IPS DF 6.9 (cell line): ENCODE measurements at regions not wholly inside any gene's neighbourhood (a gene's known extent, or its start where the extent isn't known, plus 50 kb on each side); places are given as distances from the start of the nearest gene placed in this dataset.

Experiments used
- DNase-seq: peaks from one replicate; pipeline ENCODE4 v3.0.0-alpha.2; 2013; ENCODE audit warnings: low read depth, low spot score
- H3K27ac ChIP-seq: one replicate; pipeline ENCODE4 v1.5.1; 2013; ENCODE audit warnings: low read length, control low read depth
- H3K27me3 ChIP-seq: 2 replicates; pipeline ENCODE4 v1.6.1; 2013; ENCODE audit warnings: mild to moderate bottlenecking, low read length; ENCODE audit not compliant: control insufficient read depth, insufficient read depth
- H3K36me3 ChIP-seq: 2 replicates; pipeline ENCODE4 v1.6.1; 2013; ENCODE audit warnings: low read length; ENCODE audit not compliant: control insufficient read depth, insufficient read depth
- H3K4me1 ChIP-seq: 2 replicates; pipeline ENCODE4 v1.6.1; 2013; ENCODE audit warnings: low read length; ENCODE audit not compliant: control insufficient read depth, insufficient read depth
- H3K4me3 ChIP-seq: 2 replicates; pipeline ENCODE4 v1.5.1; 2013; ENCODE audit warnings: mild to moderate bottlenecking, low read length
- H3K9me3 ChIP-seq: 2 replicates; pipeline ENCODE4 v1.6.1; 2013; ENCODE audit warnings: low read length, inconsistent platforms; ENCODE audit not compliant: control insufficient read depth, insufficient read depth
- WGBS: extraction: QIAGEN DNeasy Blood & Tissue Kit; methylation state at CpG from one replicate; pipeline ENCODE4 v1.1.7; 2013; ENCODE audit warnings: mixed read lengths, missing lambda C conversion rate; ENCODE audit not compliant: insufficient read length, insufficient coverage; 5-methylcytosine and 5-hydroxymethylcytosine counted together

DNA sequence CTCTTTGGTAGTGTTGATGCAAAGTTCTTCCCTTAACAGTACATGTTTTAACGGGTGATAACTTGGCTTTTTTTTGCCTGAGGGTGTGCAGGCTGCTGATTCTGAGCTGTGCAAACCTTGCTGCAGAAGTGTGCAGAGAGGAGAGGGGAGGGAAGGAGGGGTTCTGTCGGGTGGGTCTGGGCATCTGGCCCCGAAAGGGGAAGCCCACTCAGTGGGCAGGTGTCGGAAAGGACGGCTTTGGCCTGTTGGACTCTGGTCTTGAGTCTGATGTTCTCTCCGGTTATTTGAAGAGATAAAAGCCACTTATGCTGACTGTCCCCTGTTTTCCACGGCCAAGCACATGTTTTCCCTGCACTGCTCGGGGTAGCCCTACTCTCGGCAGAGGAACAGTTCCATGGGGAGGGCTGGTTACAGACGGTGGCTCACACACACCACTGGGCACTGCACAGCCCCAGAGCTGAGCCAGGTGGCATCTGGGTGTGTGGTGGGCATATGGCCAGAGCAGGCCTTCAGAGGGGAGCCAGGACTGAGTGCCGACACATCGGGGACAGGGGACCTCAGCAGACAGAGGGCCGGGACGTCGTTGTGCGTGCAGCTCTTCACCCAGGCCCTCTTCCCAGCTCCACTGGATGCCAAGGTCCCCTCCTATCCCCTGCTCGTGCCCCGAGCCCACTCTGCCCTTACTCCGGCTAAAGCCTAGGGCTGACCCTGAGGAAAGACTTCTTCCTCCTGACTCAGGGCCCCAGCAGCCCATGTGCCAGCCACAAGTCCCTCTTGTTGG lies 93.2 kb downstream of the TEX29 start:
- no CpG with 5 or more reads among the region's 19 CpGs for WGBS
- H3K36me3 ChIP-seq: no peaks in the 10 kb centered on the region
- H3K9me3 ChIP-seq: no peaks in the 10 kb centered on the region
- peaks cover 2% of the 10 kb centered on the region for H3K4me1 ChIP-seq
- no peak for DNase-seq
- no peaks in the 10 kb centered on the region for H3K27me3 ChIP-seq
- no peak overlapping the region for H3K27ac ChIP-seq
- no peak overlapping the region for H3K4me3 ChIP-seq

DNA sequence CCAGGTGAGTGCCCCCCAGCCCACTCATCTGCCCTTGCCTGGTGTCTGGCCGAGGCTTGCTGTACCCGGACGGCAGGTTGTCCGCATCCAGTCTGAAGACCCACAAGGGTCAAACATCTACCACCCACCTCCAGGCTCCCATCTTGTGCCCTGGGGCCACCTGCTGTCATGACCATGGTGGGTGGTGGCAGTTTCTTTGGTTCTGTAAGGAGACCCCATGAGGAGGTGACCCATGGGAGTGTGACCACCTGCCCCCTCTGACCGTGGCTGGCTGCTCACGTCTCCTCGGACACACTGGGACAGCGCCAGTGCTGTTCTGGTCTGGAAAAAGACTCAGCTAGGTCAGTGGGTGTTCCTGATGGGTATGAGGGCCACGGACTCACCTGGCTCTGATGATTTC lies 93.9 kb downstream of the TEX29 start:
- H3K9me3 ChIP-seq: no peaks in the 10 kb centered on the region
- H3K36me3 ChIP-seq: no peaks in the 10 kb centered on the region
- H3K27ac ChIP-seq: no peak overlapping the region
- no CpG with 5 or more reads among the region's 9 CpGs for WGBS
- peaks cover 2% of the 10 kb centered on the region for H3K4me1 ChIP-seq
- H3K4me3 ChIP-seq: no peak overlapping the region
- no peak for DNase-seq
- no peaks in the 10 kb centered on the region for H3K27me3 ChIP-seq

DNA sequence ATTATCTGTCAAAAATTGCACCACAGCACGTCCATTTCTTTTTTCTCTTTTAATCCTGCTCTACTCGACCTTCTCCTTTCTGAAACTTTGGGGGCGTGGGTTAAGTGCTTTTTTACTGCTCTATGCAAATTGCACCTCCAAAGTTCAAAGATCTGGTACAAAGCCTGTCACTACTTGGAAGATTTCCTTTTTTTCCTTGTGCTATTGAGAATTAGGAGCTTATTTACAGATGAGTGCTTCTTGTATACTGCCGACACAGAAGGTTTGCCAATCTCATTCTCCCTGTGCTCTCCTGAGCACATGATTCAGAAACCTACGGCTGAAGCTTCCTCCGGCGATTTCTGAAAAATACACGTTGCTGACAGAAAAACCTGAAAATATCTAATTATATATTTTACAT lies 94.8 kb downstream of the TEX29 start:
- Histone ChIP-seq H3K27me3 (no peaks in the 10 kb centered on the region), H3K9me3 (no peaks in the 10 kb centered on the region)
- no CpG with 5 or more reads among the region's 8 CpGs for WGBS

DNA sequence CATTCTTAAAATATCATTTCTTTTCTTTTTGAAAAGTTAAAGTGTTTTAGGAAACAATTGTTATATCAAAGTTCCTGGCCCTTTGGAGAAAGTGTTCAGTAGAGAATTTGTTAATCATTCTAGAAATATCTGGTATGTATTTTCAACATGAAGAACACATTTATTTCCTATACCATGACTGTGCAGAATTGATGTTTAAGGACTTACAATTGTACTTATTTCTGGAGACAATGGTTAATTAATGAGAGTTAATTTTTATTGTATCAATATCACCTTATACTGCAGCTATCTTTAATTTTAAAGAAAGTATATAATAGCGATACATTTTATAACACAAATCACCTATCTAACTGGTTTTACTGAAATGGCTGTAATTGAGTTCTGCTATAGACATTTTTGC lies 95.3 kb downstream of the TEX29 start:
- no peak for DNase-seq
- no peak overlapping the region for H3K27ac ChIP-seq
- no peaks in the 10 kb centered on the region for H3K27me3 ChIP-seq
- no peak overlapping the region for H3K4me3 ChIP-seq
- no peaks in the 10 kb centered on the region for H3K36me3 ChIP-seq
- H3K4me1 ChIP-seq: peaks cover 2% of the 10 kb centered on the region
- H3K9me3 ChIP-seq: no peaks in the 10 kb centered on the region
- no CpG with 5 or more reads among the region's 1 CpG for WGBS

More for the DNA sequence above, 94.8 kb downstream of the TEX29 start:
- H3K4me3 ChIP-seq: no peak overlapping the region
- H3K27ac ChIP-seq: no peak overlapping the region
- no peak for DNase-seq
- peaks cover 2% of the 10 kb centered on the region for H3K4me1 ChIP-seq
- no peaks in the 10 kb centered on the region for H3K36me3 ChIP-seq

DNA sequence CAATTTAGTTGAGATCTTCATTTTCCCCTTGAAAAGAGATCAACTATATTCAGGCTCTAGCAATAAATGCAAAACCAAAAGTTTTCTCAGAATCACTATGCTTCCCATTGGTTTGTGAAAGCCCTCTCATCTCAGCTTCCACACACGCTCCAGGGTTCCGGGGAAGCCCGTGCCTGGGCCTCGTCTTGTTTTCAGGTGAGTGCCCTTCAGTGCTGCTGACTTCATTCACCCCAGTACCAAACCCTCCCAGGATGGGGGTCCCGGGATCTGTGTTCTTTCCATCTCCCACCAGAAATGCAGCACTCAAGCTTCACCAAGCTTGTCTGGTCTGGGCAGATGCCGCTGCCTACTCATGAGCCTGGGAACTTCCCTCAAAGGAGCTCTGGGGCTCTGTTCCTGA lies 97.7 kb downstream of the TEX29 start:
- Histone ChIP-seq H3K27me3 (no peaks in the 10 kb centered on the region), H3K27ac (no peak overlapping the region), H3K4me3 (no peak overlapping the region), H3K9me3 (no peaks in the 10 kb centered on the region), H3K4me1 (peaks cover 2% of the 10 kb centered on the region), H3K36me3 (no peaks in the 10 kb centered on the region)
- no peak for DNase-seq
- WGBS: no CpG with 5 or more reads among the region's 6 CpGs

DNA sequence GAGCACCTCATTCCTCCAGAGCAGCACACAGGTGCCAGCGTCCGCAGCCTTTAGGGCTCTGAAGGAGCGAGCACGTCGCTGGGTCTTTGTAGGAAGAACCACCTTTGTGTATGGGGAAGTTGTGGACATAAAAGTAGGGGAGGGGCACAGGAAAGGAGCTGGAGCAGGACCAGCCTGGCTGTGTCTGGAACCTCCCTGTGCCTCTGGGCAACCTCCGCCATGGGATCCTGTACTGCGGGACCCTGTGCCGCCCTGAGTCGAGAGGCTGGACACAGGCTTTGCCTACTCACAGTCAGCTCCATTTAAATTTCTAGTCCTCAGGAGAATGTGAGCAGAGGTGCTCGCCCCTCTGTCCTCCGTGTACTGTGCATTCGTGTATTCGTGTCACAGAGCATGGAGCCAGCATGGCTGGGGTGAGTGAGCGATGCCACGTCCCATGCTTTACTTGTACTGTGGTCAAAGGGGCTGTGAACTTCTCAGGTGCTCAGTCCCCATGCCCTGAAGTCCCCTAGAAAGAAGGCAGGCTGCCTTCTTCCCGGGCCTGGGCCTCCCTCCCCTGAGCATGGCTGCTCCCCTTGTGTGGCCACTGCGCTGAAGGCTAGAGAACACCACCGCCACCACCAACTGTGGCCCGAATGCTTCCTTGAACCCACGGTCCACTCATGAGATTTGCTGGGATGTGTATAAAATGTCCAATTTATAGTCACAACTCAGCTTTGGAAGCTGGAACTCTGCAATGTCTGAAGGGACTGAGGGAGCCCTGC lies 99.9 kb downstream of the TEX29 start:
- no peaks in the 10 kb centered on the region for H3K36me3 ChIP-seq
- H3K9me3 ChIP-seq: no peaks in the 10 kb centered on the region
- no peak for DNase-seq
- no peak overlapping the region for H3K27ac ChIP-seq
- H3K4me1 ChIP-seq: no peaks in the 10 kb centered on the region; the same call in 1 of the 2 replicates
- H3K27me3 ChIP-seq: no peaks in the 10 kb centered on the region
- no peak overlapping the region for H3K4me3 ChIP-seq
- WGBS: no CpG with 5 or more reads among the region's 20 CpGs

DNA sequence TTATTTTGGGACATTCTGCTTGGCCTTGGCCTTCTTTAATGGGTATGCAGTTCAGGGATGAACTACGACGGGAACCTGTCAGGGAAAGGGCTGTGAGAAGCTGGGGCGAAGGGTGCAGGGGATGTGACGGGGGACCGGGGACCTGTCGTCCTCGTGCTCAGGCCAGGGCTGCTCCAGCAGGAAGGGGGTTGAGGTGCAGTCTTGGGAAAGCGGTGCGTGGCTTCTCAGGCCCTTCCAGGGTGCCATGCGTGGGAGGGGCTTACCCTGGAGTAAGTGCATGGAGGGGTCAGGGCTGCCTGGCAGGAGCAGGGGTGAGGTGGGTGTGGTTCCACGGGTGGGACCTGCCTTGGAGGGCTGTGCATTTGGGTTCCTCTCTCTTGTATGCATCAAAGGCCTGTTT lies 100.8 kb downstream of the TEX29 start:
- Histone ChIP-seq H3K27me3 (no peaks in the 10 kb centered on the region), H3K27ac (no peak overlapping the region), H3K36me3 (no peaks in the 10 kb centered on the region), H3K9me3 (no peaks in the 10 kb centered on the region), H3K4me1 (no peaks in the 10 kb centered on the region; the same call in 1 of the 2 replicates), H3K4me3 (no peak overlapping the region)
- no CpG with 5 or more reads among the region's 11 CpGs for WGBS
- no peak for DNase-seq

DNA sequence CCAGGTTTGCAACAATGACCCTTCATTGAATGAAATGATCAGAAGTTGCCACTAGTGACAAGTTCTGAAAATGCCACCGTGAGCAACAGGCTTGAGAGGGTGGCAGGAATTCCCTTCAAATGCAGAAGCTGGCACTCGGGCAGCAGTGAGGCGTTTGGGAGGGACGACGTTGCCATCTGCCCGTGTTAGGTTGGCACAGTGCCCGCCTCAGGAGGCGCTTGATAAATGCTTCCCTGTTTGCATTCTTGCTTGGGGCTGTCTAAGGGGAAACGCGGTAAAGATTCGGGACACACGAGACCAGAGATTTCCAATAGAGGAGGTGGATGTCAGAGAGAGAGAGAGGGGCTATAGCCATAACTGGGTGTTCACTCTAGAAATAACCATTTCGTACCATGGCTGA lies 101.9 kb downstream of the TEX29 start:
- no peak for DNase-seq
- Histone ChIP-seq H3K4me3 (no peak overlapping the region), H3K27me3 (no peaks in the 10 kb centered on the region), H3K4me1 (no peaks in the 10 kb centered on the region; the same call in 1 of the 2 replicates), H3K36me3 (no peaks in the 10 kb centered on the region), H3K27ac (no peak overlapping the region), H3K9me3 (no peaks in the 10 kb centered on the region)
- WGBS: no CpG with 5 or more reads among the region's 13 CpGs

DNA sequence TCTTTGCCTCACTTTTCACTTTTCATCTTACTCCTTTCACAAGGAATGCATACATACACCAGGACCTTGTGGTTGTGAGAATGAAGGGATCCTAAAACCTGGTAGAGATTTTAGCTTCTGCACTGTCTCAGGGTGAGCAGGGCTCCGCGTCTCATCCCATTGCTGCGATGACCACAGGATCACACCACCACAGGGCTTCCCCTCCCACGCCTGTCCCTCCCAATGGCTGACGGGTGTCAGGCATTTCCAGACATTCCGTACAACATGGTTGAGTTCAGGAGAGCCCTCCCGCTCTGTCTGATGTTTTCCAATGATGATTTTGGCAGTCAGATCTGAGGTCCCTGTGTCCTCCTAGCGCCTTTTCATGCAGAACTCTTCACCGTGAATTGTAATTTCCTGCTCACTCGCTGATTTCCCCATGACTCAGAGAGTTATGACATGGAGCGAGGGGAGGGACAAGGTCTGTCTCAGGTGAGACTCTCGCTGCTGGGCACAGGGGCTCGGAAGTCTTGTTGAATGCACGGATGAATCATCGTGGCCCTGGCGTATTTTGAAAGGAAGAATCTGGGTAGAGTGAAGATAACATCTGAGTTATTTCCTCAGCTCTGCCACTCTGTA lies 102.8 kb downstream of the TEX29 start:
- Histone ChIP-seq H3K9me3 (no peaks in the 10 kb centered on the region), H3K4me1 (no peaks in the 10 kb centered on the region; the same call in 1 of the 2 replicates), H3K36me3 (no peaks in the 10 kb centered on the region), H3K4me3 (no peak overlapping the region), H3K27ac (no peak overlapping the region), H3K27me3 (no peaks in the 10 kb centered on the region)
- WGBS: no CpG with 5 or more reads among the region's 16 CpGs
- no peak for DNase-seq

DNA sequence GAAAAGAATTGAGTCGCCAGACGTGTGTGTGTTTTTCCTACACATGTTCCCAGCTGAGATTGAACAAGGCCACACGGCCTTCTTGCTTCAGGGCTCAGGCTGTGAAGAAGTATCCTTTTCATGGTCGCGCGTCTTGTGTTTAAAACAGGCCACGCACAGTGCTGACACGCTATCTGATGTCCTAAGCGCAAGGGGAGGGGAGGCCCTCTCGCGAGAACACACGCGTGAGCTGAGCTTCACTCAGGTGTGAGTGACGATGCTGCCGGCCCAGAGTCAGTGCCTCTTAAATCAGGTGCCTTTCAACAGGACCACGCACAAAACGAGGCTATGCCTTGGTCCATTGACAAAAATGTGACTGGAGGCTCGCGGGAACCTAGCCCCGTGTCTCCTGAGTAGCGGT lies 103.7 kb downstream of the TEX29 start:
- Histone ChIP-seq H3K27me3 (no peaks in the 10 kb centered on the region), H3K4me3 (no peak overlapping the region), H3K36me3 (no peaks in the 10 kb centered on the region), H3K27ac (no peak overlapping the region), H3K9me3 (no peaks in the 10 kb centered on the region), H3K4me1 (no peaks in the 10 kb centered on the region; the same call in 1 of the 2 replicates)
- no CpG with 5 or more reads among the region's 21 CpGs for WGBS
- no peak for DNase-seq
